CD4-positive, alpha-beta T cell treated with Interleukin-15 for 4 hours (primary cell): ENCODE measurements at regions not wholly inside any gene's neighbourhood (a gene's known extent, or its start where the extent isn't known, plus 50 kb on each side); places are given as distances from the start of the nearest gene placed in this dataset.
"Not testable (repeated sequence)": the region's sequence is repeated elsewhere in the genome, so short reads cannot be mapped to it uniquely, and the experiment has no call there.

ENCODE experiments used
- DNase-seq: peaks from one replicate; pipeline ENCODE4 v3.0.0-alpha.2; 2020; ENCODE audit warnings: low spot score

GRCh38 chr13:33659894-33660293 is 158.1 kb upstream of the RFC3 start:
- DNase-seq = no peak

GRCh38 chr13:33662392-33662791 is 155.6 kb upstream of the RFC3 start:
- no peak for DNase-seq

- no peak for DNase-seq
These were observed 152.2 kb upstream of the RFC3 start for GRCh38 chr13:33665626-33666175.

GRCh38 chr13:33671560-33671959 is 146.4 kb upstream of the RFC3 start:
- no peak for DNase-seq

GRCh38 chr13:33672022-33672421 is 145.9 kb upstream of the RFC3 start:
- DNase-seq = not testable (repeated sequence)

- DNase-seq = peak; percentile 8
These were observed 141.6 kb upstream of the RFC3 start for GRCh38 chr13:33676045-33676989.

- no peak for DNase-seq
These were observed 140.7 kb upstream of the RFC3 start for GRCh38 chr13:33677215-33677614.

DNA sequence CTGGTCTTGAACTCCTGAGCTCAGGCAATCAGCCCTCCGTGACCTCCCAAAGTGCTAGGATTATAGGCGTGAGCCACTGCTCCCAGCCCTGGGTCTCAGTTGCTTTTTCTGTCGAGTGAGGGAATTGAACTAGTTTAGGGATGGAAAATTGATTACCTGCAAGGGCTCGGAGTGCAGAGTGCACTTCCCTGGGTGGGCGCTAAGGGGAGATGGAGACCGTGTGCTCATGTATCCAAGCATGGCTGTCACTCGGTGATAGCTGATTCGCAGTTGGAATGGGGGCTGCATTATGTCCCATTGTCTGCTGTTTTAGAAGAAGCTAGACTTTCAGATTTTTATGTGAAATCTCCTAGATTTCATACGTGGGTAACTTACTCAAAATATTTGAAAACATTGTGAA is 139.9 kb upstream of the RFC3 start:
- no peak for DNase-seq

DNA sequence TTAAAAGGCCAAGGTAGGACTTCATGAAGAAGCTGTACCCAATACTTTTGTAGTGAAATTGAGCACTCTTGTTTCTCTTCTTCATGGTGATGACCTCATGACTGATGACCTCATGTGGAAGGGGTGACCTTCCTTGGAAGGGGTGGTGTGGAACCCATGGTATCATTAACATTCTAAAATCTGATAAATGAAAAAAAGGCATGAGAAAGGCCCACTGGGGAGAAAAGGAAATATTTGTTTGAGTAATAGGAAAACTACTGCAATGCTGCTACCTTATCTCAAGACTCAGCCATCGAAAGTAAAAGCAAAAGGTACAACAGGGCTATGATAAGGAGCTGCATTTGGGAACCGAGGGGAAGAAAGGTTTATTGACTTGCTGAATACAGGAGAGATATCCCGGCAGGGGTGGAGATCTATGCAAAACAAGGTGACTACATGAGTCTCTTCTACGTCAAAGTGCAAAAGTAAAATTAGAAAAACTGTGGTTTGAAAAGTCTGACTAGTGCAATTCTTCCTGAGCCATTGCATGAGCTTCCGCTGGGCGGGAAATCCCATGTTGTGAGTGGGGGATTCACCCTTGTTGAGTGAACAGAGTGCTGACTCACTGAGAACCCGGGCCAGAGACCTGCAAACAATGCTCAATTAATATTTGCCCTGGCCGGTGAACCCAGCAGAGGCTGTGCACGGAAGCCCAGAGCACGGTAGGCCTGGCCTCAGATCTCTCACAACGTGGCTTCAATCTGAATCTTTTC is 138.9 kb upstream of the RFC3 start:
- peak; percentile 75 for DNase-seq

- DNase-seq = no peak
These were observed 138.3 kb upstream of the RFC3 start for GRCh38 chr13:33679658-33680012.

DNA sequence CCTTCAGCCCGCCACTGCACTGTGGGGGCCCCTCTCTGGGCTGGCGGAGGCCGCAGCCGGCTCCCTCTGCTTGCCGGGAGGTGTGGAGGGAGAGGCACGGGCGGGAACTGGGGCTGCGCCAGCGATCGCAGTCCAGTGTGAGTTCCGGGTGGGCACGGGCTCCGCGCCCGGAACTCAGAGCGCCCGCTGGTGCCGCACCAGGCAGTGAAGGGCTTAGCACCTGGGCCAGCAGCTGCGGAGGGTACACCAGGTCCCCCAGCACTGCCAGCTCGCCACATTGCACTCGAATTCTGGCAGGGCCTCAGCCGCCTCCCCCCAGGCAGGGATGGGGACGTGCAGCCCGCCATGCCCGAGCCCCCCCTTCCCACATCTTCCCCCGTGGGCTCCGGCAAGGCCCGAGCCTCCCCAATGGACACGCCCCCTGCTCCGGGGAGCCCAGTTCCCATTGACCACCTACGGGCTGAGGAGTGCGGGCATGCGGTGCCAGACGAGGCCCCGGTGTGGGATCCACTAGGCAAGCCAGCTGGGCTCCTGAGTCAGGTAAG is 135.9 kb upstream of the RFC3 start:
- no peak for DNase-seq

DNA sequence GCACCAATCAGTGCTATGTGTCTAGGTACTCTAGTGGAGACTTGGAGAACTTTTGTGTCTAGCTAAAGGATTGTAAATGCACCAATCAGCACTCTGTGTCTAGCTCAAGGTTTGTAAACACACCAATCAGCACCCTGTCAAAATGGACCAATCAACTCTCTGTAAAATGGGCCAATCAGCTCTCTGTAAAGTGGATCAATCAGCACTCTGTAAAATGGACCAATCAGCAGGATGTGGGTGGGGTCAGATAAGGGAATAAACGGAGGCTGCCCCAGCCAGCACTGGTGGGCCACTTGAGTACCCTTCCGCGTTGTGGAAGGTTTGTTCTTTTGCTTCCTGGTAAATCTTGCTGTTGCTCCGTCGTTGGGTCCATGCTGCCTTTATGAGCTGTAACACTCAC is 135.3 kb upstream of the RFC3 start:
- not testable (repeated sequence) for DNase-seq

GRCh38 chr13:33683376-33683775 is 134.6 kb upstream of the RFC3 start:
- DNase-seq = no peak

DNA sequence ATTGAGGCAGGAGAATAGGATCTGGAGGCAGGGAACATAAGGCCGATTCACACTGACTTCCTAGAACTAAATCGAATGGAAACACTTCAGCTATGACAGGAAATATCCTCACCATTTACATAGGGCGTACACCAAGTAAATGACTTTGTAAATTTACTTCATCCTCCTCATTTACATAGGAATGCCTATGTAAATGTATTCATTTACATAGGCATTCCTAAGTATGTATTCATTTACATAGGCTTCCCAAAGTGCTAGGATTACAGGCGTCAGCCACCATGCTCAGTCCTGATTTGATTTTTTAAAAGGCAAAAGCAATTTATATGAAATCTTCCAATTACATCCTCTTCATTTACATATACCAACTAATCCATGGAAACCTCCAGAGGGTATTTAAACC is 133.1 kb upstream of the RFC3 start:
- no peak for DNase-seq

- DNase-seq = no peak
These were observed 131.0 kb upstream of the RFC3 start for GRCh38 chr13:33686772-33687480.

GRCh38 chr13:33690354-33690753 is 127.6 kb upstream of the RFC3 start:
- no peak for DNase-seq

DNA sequence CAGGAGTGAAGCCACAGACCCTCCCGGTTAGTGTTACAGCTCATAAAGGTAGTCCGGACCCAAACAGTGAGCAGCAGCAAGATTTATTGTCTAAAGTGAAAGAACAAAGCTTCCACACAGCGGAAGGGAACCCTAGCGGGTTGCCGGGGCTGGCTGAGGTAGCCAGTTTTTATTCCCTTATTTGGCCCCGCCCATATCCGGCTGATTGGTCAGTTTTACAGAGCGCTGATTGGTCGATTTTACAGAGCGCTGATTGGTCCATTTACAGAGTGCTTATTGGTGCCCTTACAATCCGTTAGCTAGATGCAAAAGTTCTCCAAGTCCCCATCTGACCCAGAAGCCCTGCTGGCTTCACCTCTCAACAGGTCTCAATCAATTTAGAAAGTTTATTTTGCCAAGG is 126.0 kb upstream of the RFC3 start:
- DNase-seq = no peak

GRCh38 chr13:33692531-33692930 is 125.4 kb upstream of the RFC3 start:
- no peak for DNase-seq

DNA sequence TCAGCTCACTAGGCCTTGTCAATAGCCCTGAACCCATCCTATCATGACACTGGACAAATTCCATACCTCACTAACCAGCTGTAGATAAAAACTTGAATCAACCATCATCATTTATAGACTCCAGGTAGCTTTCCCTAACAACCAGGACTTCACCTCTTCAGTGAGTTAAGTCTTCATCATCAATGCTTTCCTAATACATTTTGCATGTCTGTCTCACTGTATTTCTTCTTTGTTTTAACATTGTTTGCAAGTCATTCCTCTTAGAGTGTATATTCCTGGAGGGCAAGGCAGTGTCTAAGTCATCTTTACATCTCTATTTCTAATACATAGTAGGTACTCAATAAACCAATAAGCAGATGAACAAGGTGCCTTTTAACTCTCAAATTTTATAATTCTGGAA is 123.4 kb upstream of the RFC3 start:
- DNase-seq = no peak

DNA sequence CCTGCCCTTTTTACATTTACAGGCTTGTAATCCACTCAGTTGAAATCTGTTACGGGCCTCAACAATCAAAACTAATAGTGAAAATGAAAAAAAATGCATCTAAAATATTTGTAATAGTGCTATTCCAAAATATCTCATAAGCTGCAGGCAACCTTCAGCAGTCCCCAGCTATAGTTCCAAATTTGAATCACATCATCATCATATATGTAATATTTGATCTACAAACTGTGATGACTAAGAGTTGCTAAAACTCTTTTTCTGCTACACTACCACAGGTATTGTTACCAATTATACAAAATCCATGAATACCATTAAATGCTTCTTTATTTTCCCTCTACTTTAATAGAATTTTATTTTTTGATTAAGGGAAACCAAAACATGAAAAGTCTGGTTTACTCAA is 121.4 kb upstream of the RFC3 start:
- DNase-seq = no peak

DNA sequence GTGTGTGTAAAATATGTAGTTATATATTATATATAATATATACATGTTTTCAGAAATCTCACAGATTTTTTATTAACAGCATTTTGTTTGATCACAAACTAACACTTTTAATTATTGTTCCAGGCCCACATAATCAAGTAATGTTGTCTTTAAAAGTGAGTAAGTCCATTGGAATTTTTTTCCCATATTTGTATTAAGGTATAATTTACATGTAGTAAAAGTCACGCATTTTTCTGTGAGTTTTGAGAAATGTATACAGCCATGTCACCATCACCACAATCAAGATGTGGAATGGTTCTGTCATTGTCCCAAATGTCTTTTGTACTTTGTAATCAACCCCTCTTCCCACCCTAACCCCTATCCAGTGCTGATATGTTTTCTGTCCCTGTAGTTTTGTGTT is 120.0 kb upstream of the RFC3 start:
- DNase-seq = no peak

- no peak for DNase-seq
These were observed 110.5 kb upstream of the RFC3 start for GRCh38 chr13:33707449-33707848.
